GM21619 (cell line): ENCODE measurements at regions not wholly inside any gene's neighbourhood (a gene's known extent, or its start where the extent isn't known, plus 50 kb on each side); places are given as distances from the start of the nearest gene placed in this dataset.
"Not testable (repeated sequence)": the region's sequence is repeated elsewhere in the genome, so short reads cannot be mapped to it uniquely, and the experiment has no call there.

Source experiments
- ATAC-seq: cut with Tn5 transposase; IDR thresholded peaks from one replicate; pipeline ENCODE4 v1.9.1; 2021; ENCODE audit not compliant: unreplicated experiment

- ATAC-seq: not testable (repeated sequence)
These were observed 437.0 kb downstream of the GOLGA6L6 start for GRCh38 chr15:20104551-20104950.

GRCh38 chr15:20102862-20103261 is 438.7 kb downstream of the GOLGA6L6 start:
- not testable (repeated sequence) for ATAC-seq

- ATAC-seq: not testable (repeated sequence)
These were observed 439.4 kb downstream of the GOLGA6L6 start for GRCh38 chr15:20102209-20102608.

- not testable (repeated sequence) for ATAC-seq
These were observed 440.3 kb downstream of the GOLGA6L6 start for GRCh38 chr15:20101281-20101680.

- ATAC-seq: not testable (repeated sequence)
These were observed 440.9 kb downstream of the GOLGA6L6 start for GRCh38 chr15:20100604-20101270.

GRCh38 chr15:20095699-20096303 is 445.8 kb downstream of the GOLGA6L6 start:
- not testable (repeated sequence) for ATAC-seq

- ATAC-seq: not testable (repeated sequence)
These were observed 452.1 kb downstream of the GOLGA6L6 start for GRCh38 chr15:20089541-20089940.

GRCh38 chr15:20084026-20084425 is 457.6 kb downstream of the GOLGA6L6 start:
- ATAC-seq: not testable (repeated sequence)

- ATAC-seq: not testable (repeated sequence)
These were observed 467.5 kb downstream of the GOLGA6L6 start for GRCh38 chr15:20074082-20074481.

GRCh38 chr15:20069043-20069442 is 472.6 kb downstream of the GOLGA6L6 start:
- ATAC-seq: not testable (repeated sequence)

GRCh38 chr15:20066173-20066572 is 475.4 kb downstream of the GOLGA6L6 start:
- not testable (repeated sequence) for ATAC-seq

GRCh38 chr15:20065508-20065907 is 476.1 kb downstream of the GOLGA6L6 start:
- not testable (repeated sequence) for ATAC-seq

GRCh38 chr15:20063167-20063566 is 478.4 kb downstream of the GOLGA6L6 start:
- ATAC-seq: not testable (repeated sequence)

- not testable (repeated sequence) for ATAC-seq
These were observed 480.8 kb downstream of the GOLGA6L6 start for GRCh38 chr15:20060838-20061237.

- not testable (repeated sequence) for ATAC-seq
These were observed 484.7 kb downstream of the GOLGA6L6 start for GRCh38 chr15:20056871-20057270.

- ATAC-seq: not testable (repeated sequence)
These were observed 485.7 kb downstream of the GOLGA6L6 start for GRCh38 chr15:20055921-20056320.

GRCh38 chr15:20048189-20048588 is 493.4 kb downstream of the GOLGA6L6 start:
- not testable (repeated sequence) for ATAC-seq

GRCh38 chr15:20045165-20045564 is 496.4 kb downstream of the GOLGA6L6 start:
- ATAC-seq: not testable (repeated sequence)

- not testable (repeated sequence) for ATAC-seq
These were observed 500.9 kb downstream of the GOLGA6L6 start for GRCh38 chr15:20040691-20041090.

- ATAC-seq: not testable (repeated sequence)
These were observed 516.6 kb downstream of the GOLGA6L6 start for GRCh38 chr15:20025040-20025439.

- ATAC-seq: not testable (repeated sequence)
These were observed 519.3 kb downstream of the GOLGA6L6 start for GRCh38 chr15:20022349-20022748.

- ATAC-seq: not testable (repeated sequence)
These were observed 520.2 kb downstream of the GOLGA6L6 start for GRCh38 chr15:20021351-20021750.
